Astrocyte of the cerebellum (primary cell): ENCODE measurements at regions not wholly inside any gene's neighbourhood (a gene's known extent, or its start where the extent isn't known, plus 50 kb on each side); places are given as distances from the start of the nearest gene placed in this dataset.
"Not testable (repeated sequence)": the region's sequence is repeated elsewhere in the genome, so short reads cannot be mapped to it uniquely, and the experiment has no call there.

Experiments
- DNase-seq: peaks from one replicate; pipeline ENCODE4 v3.0.0-alpha.2; 2011; ENCODE audit warnings: low read depth
- H3K4me3 ChIP-seq: 2 replicates; pipeline ENCODE4 v1.5.1; 2011; ENCODE audit warnings: mild to moderate bottlenecking, low read depth, low read length, moderate library complexity
- in situ Hi-C: cut with HindIII; loops from 2 replicates; pipeline ENCODE4 v1.10.0; 2017; ENCODE audit warnings: low sequenced_read_pairs
- TF ChIP-seq, protein P1 (sequence below): IDR thresholded peaks from 2 replicates; pipeline ENCODE4 v1.5.1; 2012; ENCODE audit warnings: low read length, low read depth, moderate library complexity, mild to moderate bottlenecking; ENCODE audit errors: missing control alignments

DNA sequence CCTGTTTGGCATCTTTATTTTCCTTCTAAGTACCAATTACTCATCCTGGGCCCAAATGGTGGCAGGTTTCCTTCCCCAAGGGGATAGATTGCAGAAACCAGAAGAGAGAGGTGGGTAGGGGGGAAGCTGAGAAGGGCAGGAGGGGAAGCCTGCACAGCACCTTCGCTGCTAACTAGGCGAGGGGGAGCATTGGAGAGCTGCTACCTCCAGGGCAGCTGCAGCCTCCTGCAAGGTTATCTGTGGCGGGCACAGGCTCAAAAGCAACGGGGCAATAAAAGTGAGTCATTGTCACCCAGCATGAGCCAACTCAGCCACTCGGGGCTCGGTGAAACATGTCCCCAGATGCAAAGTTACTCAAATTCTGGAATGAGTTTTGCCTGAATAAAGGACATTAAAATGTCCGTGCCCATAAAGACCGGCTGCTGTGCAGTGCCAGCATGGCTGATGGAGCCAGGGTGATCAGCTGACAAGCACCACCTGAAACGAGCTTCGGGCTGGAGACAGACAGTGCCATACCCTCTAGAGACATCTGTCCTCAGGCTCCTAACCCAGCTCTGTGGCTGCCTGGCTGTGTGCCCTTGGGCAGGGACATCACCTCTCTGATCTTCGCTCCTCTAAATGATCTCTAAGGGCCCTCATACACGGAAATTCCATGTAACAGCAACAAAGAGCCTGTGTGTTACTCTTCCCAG lies 68.1 kb upstream of the GRIN2A start:
- no peak overlapping the region for H3K4me3 ChIP-seq
- in situ Hi-C loops: no loop called here
- DNase-seq: no peak
- TF ChIP-seq, protein P1, sequence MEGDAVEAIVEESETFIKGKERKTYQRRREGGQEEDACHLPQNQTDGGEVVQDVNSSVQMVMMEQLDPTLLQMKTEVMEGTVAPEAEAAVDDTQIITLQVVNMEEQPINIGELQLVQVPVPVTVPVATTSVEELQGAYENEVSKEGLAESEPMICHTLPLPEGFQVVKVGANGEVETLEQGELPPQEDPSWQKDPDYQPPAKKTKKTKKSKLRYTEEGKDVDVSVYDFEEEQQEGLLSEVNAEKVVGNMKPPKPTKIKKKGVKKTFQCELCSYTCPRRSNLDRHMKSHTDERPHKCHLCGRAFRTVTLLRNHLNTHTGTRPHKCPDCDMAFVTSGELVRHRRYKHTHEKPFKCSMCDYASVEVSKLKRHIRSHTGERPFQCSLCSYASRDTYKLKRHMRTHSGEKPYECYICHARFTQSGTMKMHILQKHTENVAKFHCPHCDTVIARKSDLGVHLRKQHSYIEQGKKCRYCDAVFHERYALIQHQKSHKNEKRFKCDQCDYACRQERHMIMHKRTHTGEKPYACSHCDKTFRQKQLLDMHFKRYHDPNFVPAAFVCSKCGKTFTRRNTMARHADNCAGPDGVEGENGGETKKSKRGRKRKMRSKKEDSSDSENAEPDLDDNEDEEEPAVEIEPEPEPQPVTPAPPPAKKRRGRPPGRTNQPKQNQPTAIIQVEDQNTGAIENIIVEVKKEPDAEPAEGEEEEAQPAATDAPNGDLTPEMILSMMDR: no peak

DNA sequence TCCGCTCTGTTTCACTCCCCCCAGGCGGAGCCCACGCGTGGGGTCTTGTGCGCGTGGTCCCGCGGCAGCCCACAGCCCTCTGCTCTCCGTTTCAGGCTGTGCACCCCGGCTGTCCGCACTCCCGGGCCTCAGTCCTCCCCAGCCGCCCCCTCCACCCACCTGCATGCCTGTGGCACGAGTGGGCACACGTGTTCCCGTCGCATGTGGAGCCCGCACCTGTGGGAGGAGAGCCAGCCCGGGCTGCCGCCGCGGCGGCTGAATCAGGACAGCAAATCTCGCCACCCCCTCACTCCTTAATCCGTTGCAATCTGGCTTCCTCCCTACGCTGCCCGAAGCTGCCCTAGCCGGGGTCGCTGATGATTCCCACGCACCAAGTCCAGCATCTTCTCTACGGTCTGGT lies 69.9 kb upstream of the GRIN2A start:
- H3K4me3 ChIP-seq: no peak overlapping the region
- in situ Hi-C loops: no loop called here
- TF ChIP-seq, protein P1: no peak
- DNase-seq: no peak

DNA sequence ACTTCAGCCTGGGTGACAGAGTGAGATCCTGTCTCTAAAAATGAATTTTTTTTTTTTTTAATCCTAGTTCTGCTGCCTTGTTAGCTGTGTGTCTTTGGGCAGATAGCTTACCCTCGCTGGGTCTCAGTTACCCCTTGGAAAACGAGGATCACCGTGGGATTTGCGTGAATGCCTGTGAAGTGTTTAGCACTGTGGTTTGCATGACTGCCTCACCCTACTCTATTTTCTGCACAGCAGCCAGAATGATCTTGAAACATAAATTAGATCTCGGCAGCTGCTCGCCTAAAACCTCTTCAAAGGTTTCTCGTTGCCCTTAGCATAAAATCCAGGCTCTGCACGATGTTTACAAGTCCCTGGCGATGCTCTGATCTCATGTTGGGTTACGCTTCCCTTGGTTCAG lies 71.2 kb upstream of the GRIN2A start:
- no peak for DNase-seq
- TF ChIP-seq, protein P1: no peak
- no peak overlapping the region for H3K4me3 ChIP-seq
- in situ Hi-C loops: no loop called here

DNA sequence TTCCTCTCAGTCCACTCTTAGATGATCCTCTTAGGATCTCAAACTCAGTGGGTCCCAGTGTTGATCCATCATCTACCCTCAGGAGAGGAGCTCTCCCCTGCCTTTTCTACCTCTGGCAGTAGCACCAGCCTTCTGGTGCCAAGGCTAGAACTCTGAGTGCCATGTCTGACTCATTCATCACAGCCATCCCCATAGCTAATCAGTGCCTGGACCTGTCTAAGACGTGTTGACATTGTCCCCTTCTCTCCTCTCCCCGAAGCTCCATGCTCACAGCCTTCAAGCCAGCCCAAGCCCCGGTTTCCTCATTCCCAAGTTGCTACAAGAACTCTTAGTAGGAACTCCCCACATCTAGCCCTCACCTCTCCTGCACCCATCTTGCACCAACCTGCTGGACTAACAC lies 73.5 kb upstream of the GRIN2A start:
- no peak overlapping the region for H3K4me3 ChIP-seq
- TF ChIP-seq, protein P1: no peak
- DNase-seq: no peak
- in situ Hi-C loops: no loop called here

DNA sequence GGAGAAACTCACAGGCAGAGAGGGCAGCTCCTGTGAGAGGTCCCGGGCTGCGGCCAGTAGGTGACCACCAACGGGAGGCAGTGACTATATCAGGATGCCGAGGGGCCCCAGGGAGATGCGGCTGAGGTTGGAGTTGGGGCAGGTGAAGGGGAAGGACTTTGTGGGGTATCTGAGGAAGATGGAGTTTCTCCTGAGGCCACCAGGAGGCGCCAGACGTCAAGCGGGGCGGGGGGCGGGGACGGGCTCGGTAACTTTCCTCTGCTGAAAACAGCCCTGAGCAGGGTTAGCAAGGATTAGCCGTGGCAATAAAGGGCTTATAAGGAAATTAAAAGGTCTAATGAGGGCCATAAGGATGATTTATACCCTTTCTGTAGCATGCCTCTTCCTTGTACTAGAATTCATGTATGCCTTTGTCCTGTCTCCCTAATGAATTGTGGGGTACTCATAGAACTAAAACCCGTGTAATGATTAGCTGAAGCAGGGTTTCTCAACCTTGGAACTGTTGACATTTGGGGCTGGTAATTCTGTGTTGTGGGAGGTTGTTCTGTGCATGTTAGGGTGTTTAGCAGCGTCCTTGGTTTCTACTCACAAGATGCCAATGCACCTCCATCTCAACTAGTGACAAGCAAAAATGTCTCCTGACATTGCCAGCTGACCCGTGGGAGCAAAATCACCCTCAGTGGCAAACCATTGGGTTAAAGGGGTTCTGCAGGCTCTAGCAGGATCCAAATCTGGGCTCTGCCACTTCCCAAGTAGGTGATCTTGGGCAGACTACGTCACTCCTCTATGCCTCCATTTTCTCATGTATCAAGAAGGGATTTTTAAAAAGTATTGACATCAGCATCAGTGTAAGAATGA lies 74.8 kb upstream of the GRIN2A start:
- H3K4me3 ChIP-seq: no peak overlapping the region
- in situ Hi-C loops: no loop called here
- TF ChIP-seq, protein P1: peak; percentile 91
- DNase-seq: peak; percentile 13

DNA sequence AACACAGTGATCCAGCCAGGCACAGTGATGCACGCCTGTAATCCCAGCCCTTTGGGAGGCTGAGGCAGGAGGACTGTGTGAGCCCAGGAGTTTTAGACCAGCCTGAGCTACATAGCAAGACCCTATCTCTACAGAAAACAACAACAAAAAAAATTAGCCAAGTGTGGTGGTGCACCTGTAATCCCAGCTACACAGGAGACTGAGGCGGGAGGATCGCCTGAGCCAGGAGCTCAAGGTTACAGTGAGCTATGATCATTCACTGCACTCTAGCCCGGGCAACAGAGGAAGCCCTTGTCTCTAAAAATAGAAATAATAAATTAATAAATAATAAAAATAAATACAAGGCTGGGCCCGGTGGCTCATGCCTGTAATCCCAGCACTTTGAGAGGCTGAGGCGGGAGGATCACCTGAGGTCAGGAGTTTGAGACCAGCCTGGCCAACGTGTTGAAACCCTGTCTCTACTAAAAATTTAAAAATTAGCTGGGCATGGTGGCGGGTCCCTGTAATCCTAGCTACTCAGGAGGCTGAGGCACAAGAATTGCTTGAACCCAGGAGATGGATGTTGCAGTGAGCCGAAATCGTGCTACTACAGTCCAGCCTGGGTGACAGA lies 75.5 kb upstream of the GRIN2A start:
- DNase-seq, in situ Hi-C loops, H3K4me3 ChIP-seq: not testable (repeated sequence)

DNA sequence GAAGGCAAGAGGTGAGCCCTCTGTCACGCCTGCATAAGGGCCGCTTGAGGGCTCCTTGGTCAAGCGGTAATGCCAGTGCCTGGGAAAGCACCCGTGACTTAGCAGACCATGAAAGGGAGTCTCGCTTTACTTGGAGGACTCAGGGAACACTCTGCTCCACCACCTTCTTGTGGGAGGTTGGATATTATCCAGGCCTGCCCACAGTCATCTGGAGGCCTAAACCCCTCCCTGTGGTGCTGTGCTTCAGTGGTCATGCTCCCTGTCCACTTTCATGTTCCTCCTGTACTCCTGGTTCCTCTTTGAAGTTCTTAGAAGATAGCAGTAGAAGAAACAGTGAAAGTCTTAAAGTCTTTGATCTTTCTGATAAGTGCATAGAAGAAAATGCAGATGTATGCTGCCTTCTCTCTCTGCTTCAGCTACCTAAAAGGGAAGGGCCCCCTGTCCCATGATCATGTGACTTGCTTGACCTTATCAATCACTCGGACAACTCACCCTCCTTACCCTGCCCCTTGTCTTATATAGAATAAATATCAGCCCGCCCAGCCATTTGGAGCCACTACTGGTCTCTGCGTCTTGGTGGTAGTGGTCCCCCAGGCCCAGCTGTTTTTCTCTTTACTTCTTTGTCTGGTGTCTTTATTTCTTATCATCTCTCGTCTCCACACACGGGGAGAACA lies 76.8 kb upstream of the GRIN2A start:
- in situ Hi-C loops, H3K4me3 ChIP-seq, DNase-seq: not testable (repeated sequence)
